Superior temporal gyrus (tissue), 1 donor: ENCODE measurements at regions not wholly inside any gene's neighbourhood (a gene's known extent, or its start where the extent isn't known, plus 50 kb on each side); places are given as distances from the start of the nearest gene placed in this dataset.
A peak's percentile ranks its signal among the peaks of the same experiment; 100 is the strongest.

Source experiments
- DNase-seq: peaks from one replicate; pipeline ENCODE4 v3.0.0-alpha.2; 2016; ENCODE audit errors: extremely low spot score

DNA sequence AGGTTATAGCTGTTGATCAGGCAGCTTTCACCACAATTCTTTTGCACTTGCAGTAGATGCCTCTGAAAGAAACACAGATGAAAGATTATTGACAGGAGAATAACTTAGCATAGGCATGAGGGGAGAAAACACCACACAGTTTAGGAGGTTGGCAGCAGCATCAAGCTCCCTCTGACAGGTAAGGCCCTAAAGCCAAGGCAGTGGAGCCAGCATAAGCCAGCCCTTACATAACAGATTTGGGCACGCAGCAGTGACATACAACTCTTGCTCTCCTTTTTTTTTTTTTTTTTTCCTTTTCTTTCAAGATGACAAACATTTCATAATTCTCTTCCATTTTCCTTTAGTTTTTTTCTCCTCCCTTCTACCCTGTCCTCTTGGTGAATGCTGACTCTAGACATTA, 257.6 kb upstream of the ADAMTSL1 start:
- DNase-seq: no peak

GRCh38 chr9:18228101-18228500, 245.9 kb upstream of the ADAMTSL1 start:
- no peak for DNase-seq

DNA sequence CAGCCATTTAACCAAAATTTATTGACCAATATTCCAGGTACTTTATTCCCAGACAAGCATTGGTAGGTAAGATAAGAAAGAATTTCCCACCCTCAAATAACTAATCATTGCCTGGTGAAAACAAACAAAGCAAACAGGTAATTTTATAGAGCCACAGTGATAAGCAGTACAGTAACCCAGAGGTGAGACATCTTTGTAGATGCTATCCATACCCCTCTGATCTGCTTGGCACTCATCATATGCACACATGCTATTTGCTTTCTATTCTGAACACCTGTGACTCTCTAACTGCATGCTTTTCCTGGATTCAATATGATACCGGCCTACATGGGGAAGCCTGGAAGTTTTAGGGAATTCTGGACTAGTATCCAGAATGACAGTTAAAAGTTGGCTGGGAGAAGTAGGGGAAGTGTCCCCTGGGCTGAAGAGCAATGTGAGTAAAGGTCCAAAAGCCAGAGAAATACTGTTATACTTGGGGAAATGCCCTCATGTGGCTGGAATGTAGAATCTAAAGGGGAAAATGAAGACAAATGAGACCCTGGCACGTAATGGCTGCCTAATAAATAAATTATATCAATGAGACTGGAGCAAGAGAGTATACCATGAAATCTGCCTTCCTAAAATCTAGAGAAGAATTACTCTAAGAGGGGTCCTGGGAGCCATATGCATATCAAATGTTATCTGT, 243.8 kb upstream of the ADAMTSL1 start:
- no peak for DNase-seq

DNA sequence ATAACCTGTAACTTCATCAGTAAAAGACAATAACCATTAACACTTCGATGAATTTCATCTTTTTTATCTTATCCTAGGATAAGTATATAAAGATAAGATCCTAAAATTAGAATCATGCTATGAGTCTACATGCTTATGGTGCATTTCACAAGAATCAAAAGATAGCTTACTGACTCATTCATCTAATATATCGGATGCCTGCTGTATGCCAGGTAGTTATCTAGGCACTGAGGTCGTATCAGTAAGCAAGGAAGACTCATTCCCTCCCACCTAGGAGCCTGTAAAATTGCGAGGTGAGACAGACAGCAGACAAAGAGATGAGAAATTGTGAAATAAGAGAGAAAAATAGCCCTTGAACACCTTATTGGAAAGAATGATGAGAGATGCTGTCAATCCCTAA, 240.6 kb upstream of the ADAMTSL1 start:
- no peak for DNase-seq

- DNase-seq: no peak
Observed at GRCh38 chr9:18233776-18234445, 240.0 kb upstream of the ADAMTSL1 start.

- no peak for DNase-seq
Observed at GRCh38 chr9:18235181-18235908, 238.6 kb upstream of the ADAMTSL1 start.

DNA sequence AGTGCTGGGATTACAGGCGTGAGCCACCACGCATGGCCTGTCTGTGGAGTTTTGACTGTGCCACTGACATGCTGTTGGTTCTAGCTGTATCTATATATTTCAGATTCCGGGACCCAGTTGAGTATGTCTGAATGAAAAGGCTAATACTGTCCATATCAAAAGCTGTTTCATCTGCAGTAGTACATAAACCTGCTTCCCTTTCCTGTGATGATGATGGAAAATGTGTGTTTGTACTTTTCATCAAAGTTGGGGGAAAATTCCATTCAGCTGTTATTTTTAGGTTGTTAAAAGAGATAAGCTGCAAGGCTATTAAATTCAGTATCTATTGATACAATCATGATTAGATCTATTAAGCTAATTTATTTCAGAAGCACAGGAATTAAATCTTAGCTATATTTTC, 237.6 kb upstream of the ADAMTSL1 start:
- DNase-seq: no peak

DNA sequence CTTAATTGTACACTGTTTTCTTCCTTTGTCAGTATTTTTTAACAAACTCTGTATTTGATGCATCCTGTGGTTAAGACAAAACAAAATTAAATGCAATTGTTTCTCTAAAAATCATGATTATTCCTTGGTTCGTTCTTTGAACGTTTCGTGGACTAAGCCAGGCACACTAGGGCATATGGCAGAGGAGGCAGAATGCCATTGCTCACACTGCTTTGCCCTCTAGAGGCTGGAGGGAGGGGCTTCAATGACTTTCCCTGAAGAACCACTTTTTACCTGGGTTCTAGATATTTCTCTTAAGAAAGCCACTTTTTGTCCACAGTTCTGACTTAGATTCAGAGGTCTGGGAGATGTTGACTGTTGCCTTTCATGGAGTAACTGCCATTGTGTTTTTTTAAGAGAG, 236.2 kb upstream of the ADAMTSL1 start:
- DNase-seq: no peak

DNA sequence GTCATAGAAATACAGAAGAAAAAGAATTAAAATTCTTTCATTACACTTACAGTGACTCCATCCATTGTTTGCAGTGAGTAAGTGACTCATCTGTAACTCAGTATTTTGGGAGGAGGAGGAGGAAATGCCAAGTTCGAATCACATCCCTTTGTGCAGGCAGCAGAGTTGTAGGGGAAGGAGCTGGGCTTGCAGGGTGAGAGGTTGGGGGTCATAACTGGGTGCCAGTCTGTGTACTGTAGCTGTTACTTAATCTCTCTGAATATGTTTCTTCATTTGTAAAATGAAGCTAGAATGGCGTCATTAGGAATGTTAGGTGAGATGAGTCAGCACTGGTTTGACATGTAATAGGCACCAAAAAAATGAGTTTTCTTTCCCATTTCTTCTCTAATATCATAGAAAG, 235.7 kb upstream of the ADAMTSL1 start:
- DNase-seq: no peak

- DNase-seq: no peak
Observed at GRCh38 chr9:18238752-18239447, 235.1 kb upstream of the ADAMTSL1 start.

GRCh38 chr9:18240213-18240612, 233.7 kb upstream of the ADAMTSL1 start:
- DNase-seq: no peak

DNA sequence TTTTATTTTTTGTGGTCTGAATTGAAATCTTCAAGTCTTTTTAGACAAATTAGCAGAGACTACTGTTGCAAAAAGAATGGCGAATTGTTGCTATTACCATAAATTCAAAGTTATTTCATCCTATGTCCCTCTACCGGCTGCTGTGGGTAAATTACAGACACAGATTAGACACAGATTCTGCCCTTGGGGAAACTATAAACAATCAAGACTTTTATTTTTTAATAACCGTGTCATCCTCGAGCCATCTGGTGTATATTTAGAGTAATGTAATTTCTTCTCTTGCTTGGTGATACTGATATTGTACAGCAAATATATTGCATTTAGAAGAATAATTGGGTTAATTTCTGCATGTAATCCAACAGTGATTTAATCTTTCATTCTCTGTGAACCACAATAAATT, 228.0 kb upstream of the ADAMTSL1 start:
- DNase-seq: no peak

GRCh38 chr9:18250053-18250452, 223.9 kb upstream of the ADAMTSL1 start:
- no peak for DNase-seq

GRCh38 chr9:18253950-18254349, 220.0 kb upstream of the ADAMTSL1 start:
- DNase-seq: no peak

DNA sequence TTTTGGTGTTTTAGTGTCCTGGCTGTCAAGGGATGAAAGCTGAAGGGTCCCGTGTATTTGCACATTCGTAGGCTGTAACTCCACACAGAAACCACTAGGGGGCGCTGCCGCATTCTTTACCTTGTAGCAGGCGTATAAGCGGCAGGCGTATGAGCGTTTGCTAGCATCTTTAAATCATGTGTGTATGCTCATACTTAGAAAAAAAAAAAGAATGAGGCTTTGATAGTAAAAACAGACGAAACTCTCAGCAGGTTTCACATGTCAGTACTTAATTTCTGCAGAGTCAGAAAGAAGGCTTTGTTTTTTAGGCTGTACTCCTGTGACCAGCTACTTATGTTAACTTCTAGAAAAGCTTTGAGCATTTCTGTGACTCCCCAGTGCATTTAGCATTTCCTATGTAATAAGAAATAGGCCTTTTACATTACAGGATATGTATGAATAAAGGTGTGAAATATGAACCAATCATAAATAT, 218.8 kb upstream of the ADAMTSL1 start:
- DNase-seq: peak; percentile 96

DNA sequence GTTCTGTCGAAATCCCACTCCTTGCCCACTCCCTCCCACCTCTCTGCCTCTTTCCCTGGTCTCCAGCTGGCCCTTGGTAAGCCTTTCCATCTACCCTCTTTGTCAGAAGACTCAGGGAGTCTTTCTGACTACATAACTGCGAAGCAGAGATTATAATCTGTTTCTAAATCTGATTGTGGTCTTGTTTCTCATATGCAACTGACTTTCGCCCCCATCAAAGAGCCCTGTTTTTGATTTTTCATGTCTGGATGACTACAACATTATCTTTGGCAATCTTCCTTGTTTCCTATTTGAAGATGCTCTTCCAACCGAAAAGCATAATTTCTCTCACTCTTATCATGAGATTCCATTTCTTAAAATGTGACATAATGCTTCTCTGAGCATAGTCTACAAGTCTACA, 218.2 kb upstream of the ADAMTSL1 start:
- no peak for DNase-seq

DNA sequence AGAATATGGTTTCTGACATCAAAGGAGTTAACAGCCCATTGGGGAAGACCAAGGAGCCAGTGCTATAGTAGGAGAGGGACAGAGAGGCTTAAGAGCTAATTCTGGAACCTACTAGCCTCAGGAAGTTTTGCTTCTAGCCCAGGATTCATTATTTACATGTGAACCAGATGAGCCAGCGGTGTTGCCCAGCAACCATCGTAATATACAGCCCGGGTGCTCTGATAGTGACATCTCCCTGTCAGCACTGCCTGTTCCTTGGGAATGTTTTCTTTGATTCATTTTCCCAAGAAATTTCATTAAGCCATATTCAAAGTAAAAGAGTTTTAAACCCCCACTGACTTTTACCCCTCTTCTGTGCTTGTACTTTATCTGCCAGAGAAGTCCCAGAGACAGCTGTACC, 217.4 kb upstream of the ADAMTSL1 start:
- DNase-seq: no peak

- DNase-seq: no peak
Observed at GRCh38 chr9:18260521-18260920, 213.4 kb upstream of the ADAMTSL1 start.

- DNase-seq: no peak
Observed at GRCh38 chr9:18261181-18261580, 212.8 kb upstream of the ADAMTSL1 start.

- DNase-seq: no peak
Observed at GRCh38 chr9:18263377-18263776, 210.6 kb upstream of the ADAMTSL1 start.

GRCh38 chr9:18268381-18268780, 205.6 kb upstream of the ADAMTSL1 start:
- DNase-seq: no peak

DNA sequence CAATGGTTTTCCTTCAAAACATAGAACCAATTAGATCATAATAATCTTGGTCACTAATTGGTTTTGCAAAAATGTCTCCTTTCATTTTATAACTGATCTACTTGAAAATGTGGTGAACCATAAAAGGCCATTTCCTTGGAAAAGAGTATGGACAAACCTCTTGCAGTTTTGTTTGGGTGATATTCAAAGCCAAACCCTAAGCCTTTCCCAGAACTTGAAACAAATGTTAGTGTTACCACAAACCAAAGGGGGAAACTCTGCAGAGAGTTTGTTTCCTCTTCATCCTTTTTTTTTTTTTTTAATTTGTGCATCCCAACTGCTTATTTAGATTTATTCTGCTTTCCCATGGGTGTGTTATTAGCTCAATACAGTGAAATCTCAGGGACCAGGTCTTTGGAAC, 204.4 kb upstream of the ADAMTSL1 start:
- DNase-seq: no peak
